ENCODE measurements at regions not wholly inside any gene's neighbourhood (a gene's known extent, or its start where the extent isn't known, plus 50 kb on each side); places are given as distances from the start of the nearest gene placed in this dataset.
"Not testable (repeated sequence)": the region's sequence is repeated elsewhere in the genome, so short reads cannot be mapped to it uniquely, and the experiment has no call there.

- no peak overlapping the region for H3K4me3 ChIP-seq
- 81 to 90% methylated on average over 4 of the region's 4 CpGs for WGBS, 2 donors
- DNase-seq = no peak
- TF ChIP-seq POLR2A (IDR thresholded peaks at IDR 0.05) (no peak), CTCF (IDR thresholded peaks at IDR 0.05) (no peak)
- H3K36me3 ChIP-seq = no peaks in the 10 kb centered on the region
- no peak overlapping the region for H3K27ac ChIP-seq
- H3K27me3 ChIP-seq = no peaks in the 10 kb centered on the region
- intact Hi-C loops (cut with DNase I) = no loop called here
- no peaks in the 10 kb centered on the region for H3K9me3 ChIP-seq
- H3K4me1 ChIP-seq = peaks cover 2 to 8% (median 3%) of the 10 kb centered on the region in 3 donors
Observed at GRCh38 chr2:95677346-95677745, 85.5 kb downstream of the TRIM43 start.

- H3K4me1 ChIP-seq; H3K9me3 ChIP-seq; intact Hi-C loops (cut with DNase I); H3K4me3 ChIP-seq; H3K36me3 ChIP-seq; H3K27ac ChIP-seq; DNase-seq; H3K27me3 ChIP-seq: not testable (repeated sequence)
- 78 to 80% methylated on average over 3 of the region's 3 CpGs for WGBS, 2 donors
Observed at GRCh38 chr2:95677833-95678232, 86.0 kb downstream of the TRIM43 start.

- H3K9me3 ChIP-seq; H3K27me3 ChIP-seq; H3K36me3 ChIP-seq; intact Hi-C loops (cut with DNase I); H3K27ac ChIP-seq; DNase-seq; H3K4me3 ChIP-seq: not testable (repeated sequence)
- WGBS, 2 donors = 78 to 82% methylated on average over 1 of the region's 1 CpG
- H3K4me1 ChIP-seq = peaks cover 7 to 15% (median 10%) of the 10 kb centered on the region in 3 donors
Observed at GRCh38 chr2:95681158-95681557, 89.4 kb downstream of the TRIM43 start.

GRCh38 chr2:95681589-95682081, 89.8 kb downstream of the TRIM43 start:
- peaks cover 7 to 15% (median 10%) of the 10 kb centered on the region in 3 donors for H3K4me1 ChIP-seq
- WGBS, 2 donors = 15 to 18% methylated on average over 5 of the region's 6 CpGs
- H3K36me3 ChIP-seq; H3K4me3 ChIP-seq; H3K27me3 ChIP-seq; intact Hi-C loops (cut with DNase I); DNase-seq; H3K9me3 ChIP-seq; H3K27ac ChIP-seq: not testable (repeated sequence)

GRCh38 chr2:95682889-95683517, 91.2 kb downstream of the TRIM43 start:
- 10 to 12% methylated on average over 7 to 9 of the region's 19 CpGs for WGBS, 2 donors
- Histone ChIP-seq H3K4me3 (peak overlapping the region; percentile 18 to 65 (median 44)), H3K4me1 (peaks cover 7 to 15% (median 10%) of the 10 kb centered on the region in 3 donors), H3K27ac (peak overlapping the region; percentile 55 to 76 (median 70))
- H3K27me3 ChIP-seq; intact Hi-C loops (cut with DNase I); H3K9me3 ChIP-seq; DNase-seq; H3K36me3 ChIP-seq: not testable (repeated sequence)

- WGBS, 2 donors = 79 to 89% methylated on average over 3 of the region's 3 CpGs
Observed at GRCh38 chr2:95685513-95685912, 93.7 kb downstream of the TRIM43 start.

GRCh38 chr2:95686056-95686825, 94.4 kb downstream of the TRIM43 start:
- H3K27me3 ChIP-seq; DNase-seq; H3K36me3 ChIP-seq; H3K4me3 ChIP-seq; H3K9me3 ChIP-seq; H3K27ac ChIP-seq; intact Hi-C loops (cut with DNase I): not testable (repeated sequence)
- WGBS, 2 donors = 44 to 50% methylated on average over 5 of the region's 5 CpGs
- peaks cover 7 to 15% (median 10%) of the 10 kb centered on the region in 3 donors for H3K4me1 ChIP-seq

More at GRCh38 chr2:95685513-95685912, 93.7 kb downstream of the TRIM43 start:
- peaks cover 7 to 15% (median 10%) of the 10 kb centered on the region in 3 donors for H3K4me1 ChIP-seq
- intact Hi-C loops (cut with DNase I) = no loop called here
- H3K27ac ChIP-seq = no peak overlapping the region
- TF ChIP-seq POLR2A (IDR thresholded peaks at IDR 0.05) (no peak), CTCF (IDR thresholded peaks at IDR 0.05) (no peak)
- no peaks in the 10 kb centered on the region for H3K9me3 ChIP-seq
- H3K27me3 ChIP-seq = no peaks in the 10 kb centered on the region
- H3K4me3 ChIP-seq = no peak overlapping the region
- no peak for DNase-seq
- no peaks in the 10 kb centered on the region for H3K36me3 ChIP-seq

- H3K27ac ChIP-seq; DNase-seq; H3K4me1 ChIP-seq; H3K27me3 ChIP-seq; intact Hi-C loops (cut with DNase I); H3K36me3 ChIP-seq; H3K9me3 ChIP-seq; H3K4me3 ChIP-seq: not testable (repeated sequence)
- 47 to 53% methylated on average over 2 of the region's 2 CpGs for WGBS, 2 donors
Observed at GRCh38 chr2:95687852-95688251, 96.1 kb downstream of the TRIM43 start.

GRCh38 chr2:95691210-95691609, 99.4 kb downstream of the TRIM43 start:
- H3K4me1 ChIP-seq; H3K27ac ChIP-seq; H3K9me3 ChIP-seq; H3K27me3 ChIP-seq; DNase-seq; intact Hi-C loops (cut with DNase I); H3K4me3 ChIP-seq; H3K36me3 ChIP-seq: not testable (repeated sequence)
- 73 to 81% methylated on average over 6 to 7 of the region's 7 CpGs for WGBS, 2 donors

GRCh38 chr2:95693071-95693846, 101.5 kb downstream of the TRIM43 start:
- H3K27ac ChIP-seq; H3K4me3 ChIP-seq; intact Hi-C loops (cut with DNase I); H3K4me1 ChIP-seq; H3K36me3 ChIP-seq; DNase-seq; H3K9me3 ChIP-seq: not testable (repeated sequence)
- H3K27me3 ChIP-seq = peaks cover 0 to 15% (median 0%) of the 10 kb centered on the region in 4 donors
- WGBS, 2 donors = 65 to 71% methylated on average over 6 to 7 of the region's 7 CpGs
